Brain microvascular endothelial cell (primary cell): ENCODE measurements at regions not wholly inside any gene's neighbourhood (a gene's known extent, or its start where the extent isn't known, plus 50 kb on each side); places are given as distances from the start of the nearest gene placed in this dataset.

Experiments
- DNase-seq: peaks from one replicate; pipeline ENCODE4 v3.0.0-alpha.2; 2020
- H3K27ac ChIP-seq: fragments of 250-450 bp; sonication (Bioruptor Pico); 2 replicates; pipeline ENCODE4 v1.5.1; 2020; ENCODE audit warnings: mild to moderate bottlenecking, moderate library complexity
- H3K27me3 ChIP-seq: fragments of 250-450 bp; sonication (Bioruptor Pico); replicated peaks from 2 replicates; pipeline ENCODE4 v1.5.1; 2020; ENCODE audit warnings: mild to moderate bottlenecking
- H3K36me3 ChIP-seq: fragments of 250-450 bp; sonication (Bioruptor Pico); replicated peaks from 2 replicates; pipeline ENCODE4 v1.5.1; 2020; ENCODE audit warnings: mild to moderate bottlenecking
- H3K4me3 ChIP-seq: 2 replicates; pipeline ENCODE4 v1.5.1; 2011; ENCODE audit warnings: low read depth, mild to moderate bottlenecking, control low read depth, low read length, moderate library complexity
- CTCF ChIP-seq: IDR thresholded peaks from 2 replicates; pipeline ENCODE4 v1.5.1; 2011; ENCODE audit warnings: low read depth, mild to moderate bottlenecking, moderate library complexity, low read length, control low read depth, inconsistent platforms; ENCODE audit errors: missing control alignments
- in situ Hi-C: cut with HindIII; loops from 2 replicates; pipeline ENCODE4 v1.10.0; 2017; ENCODE audit warnings: low sequenced_read_pairs, low pct_ligation_motif_present

GRCh38 chrX:9318213-9318612 is 146.6 kb upstream of the TBL1X start:
- no peak for TF ChIP-seq CTCF
- Histone ChIP-seq H3K36me3 (no peaks in the 10 kb centered on the region), H3K27me3 (no peaks in the 10 kb centered on the region), H3K27ac (no peak overlapping the region), H3K4me3 (no peak overlapping the region)
- DNase-seq = no peak
- in situ Hi-C loops = no loop called here

GRCh38 chrX:9318766-9319165 is 146.1 kb upstream of the TBL1X start:
- Histone ChIP-seq H3K4me3 (no peak overlapping the region), H3K27me3 (no peaks in the 10 kb centered on the region), H3K36me3 (no peaks in the 10 kb centered on the region), H3K27ac (no peak overlapping the region)
- no peak for TF ChIP-seq CTCF
- in situ Hi-C loops = no loop called here
- no peak for DNase-seq

- Histone ChIP-seq H3K27me3 (no peaks in the 10 kb centered on the region), H3K4me3 (no peak overlapping the region), H3K27ac (no peak overlapping the region), H3K36me3 (no peaks in the 10 kb centered on the region)
- no peak for TF ChIP-seq CTCF
- no peak for DNase-seq
- in situ Hi-C loops = no loop called here
These were observed 143.9 kb upstream of the TBL1X start for GRCh38 chrX:9320940-9321339.

- in situ Hi-C loops = no loop called here
- no peak for DNase-seq
- H3K27ac ChIP-seq = no peak overlapping the region
- H3K4me3 ChIP-seq = no peak overlapping the region
- H3K36me3 ChIP-seq = no peaks in the 10 kb centered on the region
- TF ChIP-seq CTCF = no peak
- no peaks in the 10 kb centered on the region for H3K27me3 ChIP-seq
These were observed 140.2 kb upstream of the TBL1X start for GRCh38 chrX:9324676-9325075.

- H3K4me3 ChIP-seq = no peak overlapping the region
- no peak for DNase-seq
- in situ Hi-C loops = no loop called here
- H3K27ac ChIP-seq = no peak overlapping the region
- no peaks in the 10 kb centered on the region for H3K27me3 ChIP-seq
- TF ChIP-seq CTCF = no peak
- no peaks in the 10 kb centered on the region for H3K36me3 ChIP-seq
These were observed 138.5 kb upstream of the TBL1X start for GRCh38 chrX:9326369-9326768.

GRCh38 chrX:9327086-9327746 is 137.6 kb upstream of the TBL1X start:
- in situ Hi-C loops = no loop called here
- no peaks in the 10 kb centered on the region for H3K36me3 ChIP-seq
- no peak for TF ChIP-seq CTCF
- H3K4me3 ChIP-seq = no peak overlapping the region
- no peak overlapping the region for H3K27ac ChIP-seq
- no peaks in the 10 kb centered on the region for H3K27me3 ChIP-seq
- no peak for DNase-seq
